ENCODE measurements at regions not wholly inside any gene's neighbourhood (a gene's known extent, or its start where the extent isn't known, plus 50 kb on each side); places are given as distances from the start of the nearest gene placed in this dataset.

- Histone ChIP-seq H2AFZ (ENCODE audit: low read length) (no peak overlapping the region), H2BK15ac (ENCODE audit: low read length) (no peak overlapping the region), H4K8ac (ENCODE audit: low read depth, low read length) (no peak overlapping the region), H3K18ac (ENCODE audit: low read length) (no peak overlapping the region), H3K23ac (ENCODE audit: low read depth, low read length, poor library complexity) (no peak overlapping the region), H3K27me3 (ENCODE audit: control insufficient read depth in 3 of 3, insufficient read depth in 3 of 3, low read depth in 1 of 3, low read length in 3 of 3) (no peaks in the 10 kb centered on the region), H3K4me1 (ENCODE audit: control insufficient read depth in 2 of 2, insufficient read depth in 1 of 2, low read depth in 1 of 2, low read length in 2 of 2) (peaks cover 0 to 2% of the 10 kb centered on the region in 2 donors), H2AK5ac (ENCODE audit: low read depth, low read length) (no peak overlapping the region), H3K27ac (replicated peaks; ENCODE audit: low read length) (no peak overlapping the region), H3K4me3 (ENCODE audit: low read length in 2 of 2) (no peak overlapping the region), H3K4me2 (ENCODE audit: insufficient read depth, low read length, poor library complexity, severe bottlenecking) (no peak overlapping the region), H2BK120ac (ENCODE audit: low read depth, low read length) (no peak overlapping the region), H2BK5ac (ENCODE audit: low read length) (no peak overlapping the region), H3K79me1 (ENCODE audit: low read depth, low read length) (no peaks in the 10 kb centered on the region), H3K4ac (ENCODE audit: low read length) (no peak overlapping the region), H4K91ac (ENCODE audit: low read depth, low read length, poor library complexity) (no peak overlapping the region), H3K9me3 (replicated peaks in 1 of 2; ENCODE audit: control insufficient read depth in 2 of 2, insufficient read depth in 1 of 2, low read depth in 1 of 2, low read length in 2 of 2) (no peaks in the 10 kb centered on the region), H2BK12ac (ENCODE audit: low read length) (no peak overlapping the region), H3K9ac (ENCODE audit: low read depth, low read length, poor library complexity) (no peak overlapping the region), H3K36me3 (replicated peaks in 1 of 2; ENCODE audit: control insufficient read depth in 2 of 2, insufficient read depth in 2 of 2, low read length in 2 of 2) (no peaks in the 10 kb centered on the region), H3K14ac (ENCODE audit: low read length) (no peak overlapping the region)
- no CpG with 5 or more reads among the region's 3 CpGs for WGBS, 2 donors (ENCODE audit: extremely low coverage in 2 of 2, insufficient read length in 2 of 2, insufficient replicate concordance in 1 of 2)
- DNase-seq (ENCODE audit: low spot score): no peak
These were observed 432.3 kb downstream of the RFC3 start for GRCh38 chr13:34250151-34250670.

GRCh38 chr13:34254366-34254765 is 436.4 kb downstream of the RFC3 start:
- no peaks in the 10 kb centered on the region for H3K9me3 ChIP-seq (replicated peaks in 1 of 2; ENCODE audit: control insufficient read depth in 2 of 2, insufficient read depth in 1 of 2, low read depth in 1 of 2, low read length in 2 of 2)
- no peak overlapping the region for H3K4ac ChIP-seq (ENCODE audit: low read length)
- no peak overlapping the region for H2BK5ac ChIP-seq (ENCODE audit: low read length)
- H3K14ac ChIP-seq (ENCODE audit: low read length): no peak overlapping the region
- no peak overlapping the region for H3K4me3 ChIP-seq (ENCODE audit: low read length in 2 of 2)
- H3K9ac ChIP-seq (ENCODE audit: low read depth, low read length, poor library complexity): no peak overlapping the region
- H3K23ac ChIP-seq (ENCODE audit: low read depth, low read length, poor library complexity): no peak overlapping the region
- peaks cover 0 to 2% of the 10 kb centered on the region in 2 donors for H3K4me1 ChIP-seq (ENCODE audit: control insufficient read depth in 2 of 2, insufficient read depth in 1 of 2, low read depth in 1 of 2, low read length in 2 of 2)
- no peaks in the 10 kb centered on the region for H3K79me1 ChIP-seq (ENCODE audit: low read depth, low read length)
- H3K27ac ChIP-seq (replicated peaks; ENCODE audit: low read length): no peak overlapping the region
- no peak overlapping the region for H2AFZ ChIP-seq (ENCODE audit: low read length)
- H2BK12ac ChIP-seq (ENCODE audit: low read length): no peak overlapping the region
- no peak overlapping the region for H2BK15ac ChIP-seq (ENCODE audit: low read length)
- no peaks in the 10 kb centered on the region for H3K27me3 ChIP-seq (ENCODE audit: control insufficient read depth in 3 of 3, insufficient read depth in 3 of 3, low read depth in 1 of 3, low read length in 3 of 3)
- H3K4me2 ChIP-seq (ENCODE audit: insufficient read depth, low read length, poor library complexity, severe bottlenecking): no peak overlapping the region
- no peak overlapping the region for H4K8ac ChIP-seq (ENCODE audit: low read depth, low read length)
- no peak overlapping the region for H2AK5ac ChIP-seq (ENCODE audit: low read depth, low read length)
- H4K91ac ChIP-seq (ENCODE audit: low read depth, low read length, poor library complexity): no peak overlapping the region
- H3K36me3 ChIP-seq (replicated peaks in 1 of 2; ENCODE audit: control insufficient read depth in 2 of 2, insufficient read depth in 2 of 2, low read length in 2 of 2): no peaks in the 10 kb centered on the region
- H2BK120ac ChIP-seq (ENCODE audit: low read depth, low read length): no peak overlapping the region
- no peak for DNase-seq (ENCODE audit: low spot score)
- no peak overlapping the region for H3K18ac ChIP-seq (ENCODE audit: low read length)

- Histone ChIP-seq H2BK12ac (ENCODE audit: low read length) (no peak overlapping the region), H3K14ac (ENCODE audit: low read length) (no peak overlapping the region), H3K4me2 (ENCODE audit: insufficient read depth, low read length, poor library complexity, severe bottlenecking) (no peak overlapping the region), H2AK5ac (ENCODE audit: low read depth, low read length) (no peak overlapping the region), H2BK5ac (ENCODE audit: low read length) (no peak overlapping the region), H3K79me1 (ENCODE audit: low read depth, low read length) (no peaks in the 10 kb centered on the region), H3K27ac (replicated peaks; ENCODE audit: low read length) (no peak overlapping the region), H3K4ac (ENCODE audit: low read length) (no peak overlapping the region), H3K4me1 (ENCODE audit: control insufficient read depth in 2 of 2, insufficient read depth in 1 of 2, low read depth in 1 of 2, low read length in 2 of 2) (peaks cover 0 to 2% of the 10 kb centered on the region in 2 donors), H3K36me3 (replicated peaks in 1 of 2; ENCODE audit: control insufficient read depth in 2 of 2, insufficient read depth in 2 of 2, low read length in 2 of 2) (no peaks in the 10 kb centered on the region), H2BK120ac (ENCODE audit: low read depth, low read length) (no peak overlapping the region), H2BK15ac (ENCODE audit: low read length) (no peak overlapping the region), H4K91ac (ENCODE audit: low read depth, low read length, poor library complexity) (no peak overlapping the region), H3K18ac (ENCODE audit: low read length) (no peak overlapping the region), H2AFZ (ENCODE audit: low read length) (no peak overlapping the region), H3K9ac (ENCODE audit: low read depth, low read length, poor library complexity) (no peak overlapping the region), H3K27me3 (ENCODE audit: control insufficient read depth in 3 of 3, insufficient read depth in 3 of 3, low read depth in 1 of 3, low read length in 3 of 3) (no peaks in the 10 kb centered on the region), H3K23ac (ENCODE audit: low read depth, low read length, poor library complexity) (no peak overlapping the region), H3K4me3 (ENCODE audit: low read length in 2 of 2) (no peak overlapping the region), H3K9me3 (replicated peaks in 1 of 2; ENCODE audit: control insufficient read depth in 2 of 2, insufficient read depth in 1 of 2, low read depth in 1 of 2, low read length in 2 of 2) (no peaks in the 10 kb centered on the region), H4K8ac (ENCODE audit: low read depth, low read length) (no peak overlapping the region)
- no CpG with 5 or more reads among the region's 3 CpGs for WGBS, 2 donors (ENCODE audit: extremely low coverage in 2 of 2, insufficient read length in 2 of 2, insufficient replicate concordance in 1 of 2)
- DNase-seq (ENCODE audit: low spot score): no peak
These were observed 437.8 kb downstream of the RFC3 start for GRCh38 chr13:34255711-34256110.

- Histone ChIP-seq H3K4ac (ENCODE audit: low read length) (no peak overlapping the region), H3K4me2 (ENCODE audit: insufficient read depth, low read length, poor library complexity, severe bottlenecking) (no peak overlapping the region), H2AK5ac (ENCODE audit: low read depth, low read length) (no peak overlapping the region), H3K18ac (ENCODE audit: low read length) (no peak overlapping the region), H2BK120ac (ENCODE audit: low read depth, low read length) (no peak overlapping the region), H3K9ac (ENCODE audit: low read depth, low read length, poor library complexity) (no peak overlapping the region), H3K23ac (ENCODE audit: low read depth, low read length, poor library complexity) (no peak overlapping the region), H2BK5ac (ENCODE audit: low read length) (no peak overlapping the region), H3K4me1 (ENCODE audit: control insufficient read depth in 2 of 2, insufficient read depth in 1 of 2, low read depth in 1 of 2, low read length in 2 of 2) (no peaks in the 10 kb centered on the region), H2BK12ac (ENCODE audit: low read length) (no peak overlapping the region), H4K8ac (ENCODE audit: low read depth, low read length) (no peak overlapping the region), H3K14ac (ENCODE audit: low read length) (no peak overlapping the region), H3K9me3 (replicated peaks in 1 of 2; ENCODE audit: control insufficient read depth in 2 of 2, insufficient read depth in 1 of 2, low read depth in 1 of 2, low read length in 2 of 2) (no peaks in the 10 kb centered on the region), H2AFZ (ENCODE audit: low read length) (no peak overlapping the region), H3K27me3 (ENCODE audit: control insufficient read depth in 3 of 3, insufficient read depth in 3 of 3, low read depth in 1 of 3, low read length in 3 of 3) (no peaks in the 10 kb centered on the region), H3K27ac (replicated peaks; ENCODE audit: low read length) (no peak overlapping the region), H3K4me3 (ENCODE audit: low read length in 2 of 2) (no peak overlapping the region), H3K36me3 (replicated peaks in 1 of 2; ENCODE audit: control insufficient read depth in 2 of 2, insufficient read depth in 2 of 2, low read length in 2 of 2) (no peaks in the 10 kb centered on the region), H4K91ac (ENCODE audit: low read depth, low read length, poor library complexity) (no peak overlapping the region), H3K79me1 (ENCODE audit: low read depth, low read length) (no peaks in the 10 kb centered on the region), H2BK15ac (ENCODE audit: low read length) (no peak overlapping the region)
- no CpG with 5 or more reads among the region's 2 CpGs for WGBS, 2 donors (ENCODE audit: extremely low coverage in 2 of 2, insufficient read length in 2 of 2, insufficient replicate concordance in 1 of 2)
- no peak for DNase-seq (ENCODE audit: low spot score)
These were observed 438.3 kb downstream of the RFC3 start for GRCh38 chr13:34256236-34256635.

All from neuronal stem cell (in vitro differentiated cells).